Mucosa of descending colon (tissue), 3 donors: ENCODE measurements at regions not wholly inside any gene's neighbourhood (a gene's known extent, or its start where the extent isn't known, plus 50 kb on each side); places are given as distances from the start of the nearest gene placed in this dataset.

Experiments used
- ATAC-seq: fragments of 200-7000 bp; cut with Tn5 transposase; one replicate; pipeline ENCODE4 v1.9.1; 2020; ENCODE audit warnings: mild to moderate bottlenecking, moderate library complexity
- DNase-seq, 3 donors: peaks; one replicate each; pipeline ENCODE4 v3.0.0-alpha.2; 2020
- H3K36me3 ChIP-seq: fragments of 200-600 bp; one replicate; pipeline ENCODE4 v1.8.0; 2021; ENCODE audit warnings: low read depth, mild to moderate bottlenecking
- H3K4me1 ChIP-seq: fragments of 200-600 bp; one replicate; pipeline ENCODE4 v1.8.0; 2021; ENCODE audit warnings: low read depth, mild to moderate bottlenecking
- H3K4me3 ChIP-seq: fragments of 200-600 bp; one replicate; pipeline ENCODE4 v1.8.0; 2021; ENCODE audit warnings: mild to moderate bottlenecking
- H3K9me3 ChIP-seq: fragments of 200-600 bp; one replicate; pipeline ENCODE4 v1.8.0; 2021; ENCODE audit warnings: mild to moderate bottlenecking
- CTCF ChIP-seq: fragments of 200-600 bp; IDR thresholded peaks from one replicate; pipeline ENCODE4 v1.8.0; 2022; ENCODE audit warnings: antibody characterized with exemption, mild to moderate bottlenecking
- intact Hi-C, 2 donors: fragments of 100-400 bp; cut with DNase I in 1 of 2; cut with micrococcal nuclease in 1 of 2; formaldehyde crosslinking; loops; one replicate each; pipeline versions ENCODE4 v1.11.0 to v1.11.1; 2022; cut with DNase I, micrococcal nuclease
- donor health status: DM: no; HTN: no; CAD: no; lungs with moderate emphysema.
- donor health status: DM: no; HTN: no; CAD: no.
- donor health status: DM: no; HTN: yes; CAD: no.

GRCh38 chr14:38735005-38735404, 368.0 kb downstream of the SEC23A start:
- ATAC-seq, result no peak
- Histone ChIP-seq H3K9me3 (no peaks in the 10 kb centered on the region), H3K4me3 (no peak overlapping the region), H3K36me3 (no peaks in the 10 kb centered on the region), H3K4me1 (no peaks in the 10 kb centered on the region)
- no peak for TF ChIP-seq CTCF
- intact Hi-C loops, result no loop called here
- DNase-seq, result no peak

GRCh38 chr14:38731962-38732361, 371.1 kb downstream of the SEC23A start:
- DNase-seq (no peak), ATAC-seq (no peak)
- Histone ChIP-seq H3K4me1 (no peaks in the 10 kb centered on the region), H3K36me3 (no peaks in the 10 kb centered on the region), H3K9me3 (no peaks in the 10 kb centered on the region), H3K4me3 (no peak overlapping the region)
- no peak for TF ChIP-seq CTCF
- intact Hi-C loops, result no loop called here

GRCh38 chr14:38730420-38730819, 372.6 kb downstream of the SEC23A start:
- ATAC-seq, result peak; percentile 55
- Histone ChIP-seq H3K9me3 (no peaks in the 10 kb centered on the region), H3K4me1 (no peaks in the 10 kb centered on the region), H3K36me3 (no peaks in the 10 kb centered on the region), H3K4me3 (no peak overlapping the region)
- TF ChIP-seq CTCF, result no peak
- DNase-seq, result no peak
- intact Hi-C loops, result no loop called here

- DNase-seq, result no peak
- Histone ChIP-seq H3K9me3 (no peaks in the 10 kb centered on the region), H3K4me1 (no peaks in the 10 kb centered on the region), H3K36me3 (no peaks in the 10 kb centered on the region), H3K4me3 (no peak overlapping the region)
- ATAC-seq, result no peak
- intact Hi-C loops, result no loop called here
- TF ChIP-seq CTCF, result no peak
These were observed 375.3 kb downstream of the SEC23A start for GRCh38 chr14:38727731-38728130.

GRCh38 chr14:38724621-38725020, 378.4 kb downstream of the SEC23A start:
- DNase-seq (no peak), ATAC-seq (no peak)
- H3K9me3 ChIP-seq, result no peaks in the 10 kb centered on the region
- H3K4me3 ChIP-seq, result no peak overlapping the region
- no peak for TF ChIP-seq CTCF
- H3K4me1 ChIP-seq, result no peaks in the 10 kb centered on the region
- H3K36me3 ChIP-seq, result no peaks in the 10 kb centered on the region
- intact Hi-C loops, result no loop called here

- intact Hi-C loops, result no loop called here
- ATAC-seq (no peak), DNase-seq (no peak)
- TF ChIP-seq CTCF, result no peak
- Histone ChIP-seq H3K36me3 (no peaks in the 10 kb centered on the region), H3K4me1 (no peaks in the 10 kb centered on the region), H3K4me3 (no peak overlapping the region), H3K9me3 (no peaks in the 10 kb centered on the region)
These were observed 379.1 kb downstream of the SEC23A start for GRCh38 chr14:38723959-38724358.
